ENCODE measurements at regions not wholly inside any gene's neighbourhood (a gene's known extent, or its start where the extent isn't known, plus 50 kb on each side); places are given as distances from the start of the nearest gene placed in this dataset.

DNA sequence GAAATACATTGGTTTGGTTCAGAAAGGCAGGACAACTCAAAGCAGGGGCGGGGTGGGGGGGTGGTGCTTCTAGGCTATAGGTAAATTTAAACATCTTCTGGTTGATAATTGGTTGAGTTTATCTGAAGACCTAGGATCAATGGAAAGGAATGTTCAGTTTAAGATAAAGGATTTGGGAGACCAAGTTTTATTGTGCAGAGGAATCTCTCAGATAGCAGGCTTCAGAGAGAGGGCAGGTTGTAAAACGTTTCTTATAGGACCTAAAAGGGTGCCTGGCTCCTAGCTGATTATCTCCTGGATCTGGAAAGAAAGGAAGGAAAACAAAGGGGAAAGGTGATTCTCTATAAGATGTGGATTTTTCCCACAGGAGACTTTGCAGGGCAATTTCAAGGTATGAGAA, 94.0 kb downstream of the TMEM47 start:
- H3K4me1 ChIP-seq (ENCODE audit: insufficient read depth, low read length, poor library complexity, severe bottlenecking) = no peaks in the 10 kb centered on the region
- no peaks in the 10 kb centered on the region for H3K9me2 ChIP-seq (ENCODE audit: insufficient read depth, low read length)
- intact Hi-C loops (cut with micrococcal nuclease; ENCODE audit: unreplicated experiment) = no loop called here
- ChIA-PET POLR2A (no interaction called here), CTCF (ENCODE audit: unreplicated experiment) (no interaction called here)
- DNase-seq (ENCODE audit: low spot score) = no peak
- no peak for TF ChIP-seq EZH2phosphoT487 (IDR thresholded peaks at IDR 0.05; ENCODE audit: borderline replicate concordance, low read depth, low read length)
- TF ChIP-seq, protein P1, sequence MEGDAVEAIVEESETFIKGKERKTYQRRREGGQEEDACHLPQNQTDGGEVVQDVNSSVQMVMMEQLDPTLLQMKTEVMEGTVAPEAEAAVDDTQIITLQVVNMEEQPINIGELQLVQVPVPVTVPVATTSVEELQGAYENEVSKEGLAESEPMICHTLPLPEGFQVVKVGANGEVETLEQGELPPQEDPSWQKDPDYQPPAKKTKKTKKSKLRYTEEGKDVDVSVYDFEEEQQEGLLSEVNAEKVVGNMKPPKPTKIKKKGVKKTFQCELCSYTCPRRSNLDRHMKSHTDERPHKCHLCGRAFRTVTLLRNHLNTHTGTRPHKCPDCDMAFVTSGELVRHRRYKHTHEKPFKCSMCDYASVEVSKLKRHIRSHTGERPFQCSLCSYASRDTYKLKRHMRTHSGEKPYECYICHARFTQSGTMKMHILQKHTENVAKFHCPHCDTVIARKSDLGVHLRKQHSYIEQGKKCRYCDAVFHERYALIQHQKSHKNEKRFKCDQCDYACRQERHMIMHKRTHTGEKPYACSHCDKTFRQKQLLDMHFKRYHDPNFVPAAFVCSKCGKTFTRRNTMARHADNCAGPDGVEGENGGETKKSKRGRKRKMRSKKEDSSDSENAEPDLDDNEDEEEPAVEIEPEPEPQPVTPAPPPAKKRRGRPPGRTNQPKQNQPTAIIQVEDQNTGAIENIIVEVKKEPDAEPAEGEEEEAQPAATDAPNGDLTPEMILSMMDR (conservative IDR thresholded peaks at IDR 0.05; ENCODE audit: low read length) = no peak
- no peaks in the 10 kb centered on the region for H4K20me1 ChIP-seq (ENCODE audit: insufficient read depth, low read length)
- no peaks in the 10 kb centered on the region for H3K79me2 ChIP-seq (ENCODE audit: insufficient read depth, low read depth, low read length)
- no peak overlapping the region for H2AFZ ChIP-seq (ENCODE audit: low read length)
- no peak overlapping the region for H3K4me2 ChIP-seq (ENCODE audit: low read length)
- no TSS peak for BruUV-seq (replicated peaks)
- no peaks in the 10 kb centered on the region for H3K9me3 ChIP-seq (ENCODE audit: low read length)
- H3K27ac ChIP-seq (ENCODE audit: low read depth, low read length, poor library complexity, severe bottlenecking) = no peak overlapping the region
- no peaks in the 10 kb centered on the region for H3K36me3 ChIP-seq (ENCODE audit: insufficient read depth, low read length)
- no peak overlapping the region for H3K4me3 ChIP-seq (ENCODE audit: low read depth, low read length, poor library complexity, severe bottlenecking)

DNA sequence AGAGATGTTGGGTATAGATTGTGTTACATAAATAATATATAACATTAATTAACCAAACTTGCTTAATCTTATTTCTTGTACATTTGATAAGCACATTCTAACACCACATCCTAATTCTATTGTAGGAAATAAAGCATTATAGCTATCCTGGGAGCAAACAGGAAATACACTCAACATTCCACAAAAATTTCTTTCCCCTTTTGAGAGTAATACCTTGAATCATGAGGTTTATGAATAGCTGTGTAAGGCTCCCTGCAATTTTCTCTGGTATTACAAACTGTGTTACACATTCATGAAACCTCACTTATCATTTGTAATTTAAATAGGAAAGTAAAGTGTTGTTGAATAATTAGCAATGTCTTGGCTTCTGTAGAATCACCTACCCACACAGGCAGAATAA, 95.1 kb downstream of the TMEM47 start:
- H3K9me3 ChIP-seq (ENCODE audit: low read length) = no peaks in the 10 kb centered on the region
- H3K4me1 ChIP-seq (ENCODE audit: insufficient read depth, low read length, poor library complexity, severe bottlenecking) = no peaks in the 10 kb centered on the region
- H3K4me3 ChIP-seq (ENCODE audit: low read depth, low read length, poor library complexity, severe bottlenecking) = no peak overlapping the region
- intact Hi-C loops (cut with micrococcal nuclease; ENCODE audit: unreplicated experiment) = no loop called here
- no peaks in the 10 kb centered on the region for H3K79me2 ChIP-seq (ENCODE audit: insufficient read depth, low read depth, low read length)
- H3K4me2 ChIP-seq (ENCODE audit: low read length) = no peak overlapping the region
- TF ChIP-seq, protein P1 (conservative IDR thresholded peaks at IDR 0.05; ENCODE audit: low read length) = no peak
- no peak for TF ChIP-seq EZH2phosphoT487 (IDR thresholded peaks at IDR 0.05; ENCODE audit: borderline replicate concordance, low read depth, low read length)
- H3K36me3 ChIP-seq (ENCODE audit: insufficient read depth, low read length) = no peaks in the 10 kb centered on the region
- H4K20me1 ChIP-seq (ENCODE audit: insufficient read depth, low read length) = no peaks in the 10 kb centered on the region
- ChIA-PET CTCF (ENCODE audit: unreplicated experiment) (no interaction called here), POLR2A (no interaction called here)
- no peak overlapping the region for H3K27ac ChIP-seq (ENCODE audit: low read depth, low read length, poor library complexity, severe bottlenecking)
- no peaks in the 10 kb centered on the region for H3K9me2 ChIP-seq (ENCODE audit: insufficient read depth, low read length)
- no TSS peak for BruUV-seq (replicated peaks)
- DNase-seq (ENCODE audit: low spot score) = no peak
- H2AFZ ChIP-seq (ENCODE audit: low read length) = no peak overlapping the region

DNA sequence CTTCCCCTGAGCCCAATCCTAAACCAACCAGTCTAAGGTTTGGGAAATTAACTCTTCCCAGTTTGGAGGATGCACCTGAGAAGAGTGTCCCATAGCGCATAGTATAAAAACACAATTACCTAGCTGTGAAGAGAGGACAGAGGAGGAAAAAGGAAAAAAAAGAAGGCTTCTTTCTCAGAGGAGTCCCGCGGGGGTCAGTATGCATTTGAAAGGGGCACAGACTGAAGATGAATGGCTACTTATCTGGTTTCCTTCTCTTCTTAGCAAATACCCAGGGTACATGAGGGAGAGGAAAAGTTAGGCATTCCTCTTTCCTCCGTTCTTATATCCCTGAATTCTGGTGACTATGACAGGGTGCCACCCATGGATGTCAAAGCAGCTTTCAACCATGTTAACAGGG, 96.9 kb downstream of the TMEM47 start:
- Histone ChIP-seq H3K9me3 (ENCODE audit: low read length) (no peaks in the 10 kb centered on the region), H3K4me2 (ENCODE audit: low read length) (no peak overlapping the region), H3K36me3 (ENCODE audit: insufficient read depth, low read length) (no peaks in the 10 kb centered on the region), H3K4me1 (ENCODE audit: insufficient read depth, low read length, poor library complexity, severe bottlenecking) (no peaks in the 10 kb centered on the region), H3K9me2 (ENCODE audit: insufficient read depth, low read length) (no peaks in the 10 kb centered on the region), H3K79me2 (ENCODE audit: insufficient read depth, low read depth, low read length) (no peaks in the 10 kb centered on the region), H4K20me1 (ENCODE audit: insufficient read depth, low read length) (no peaks in the 10 kb centered on the region), H3K4me3 (ENCODE audit: low read depth, low read length, poor library complexity, severe bottlenecking) (no peak overlapping the region), H2AFZ (ENCODE audit: low read length) (no peak overlapping the region), H3K27ac (ENCODE audit: low read depth, low read length, poor library complexity, severe bottlenecking) (no peak overlapping the region)
- TF ChIP-seq, protein P1 (conservative IDR thresholded peaks at IDR 0.05; ENCODE audit: low read length) = no peak
- no peak for TF ChIP-seq EZH2phosphoT487 (IDR thresholded peaks at IDR 0.05; ENCODE audit: borderline replicate concordance, low read depth, low read length)
- intact Hi-C loops (cut with micrococcal nuclease; ENCODE audit: unreplicated experiment) = no loop called here
- BruUV-seq (replicated peaks) = no TSS peak
- CTCF ChIA-PET (ENCODE audit: unreplicated experiment) = no interaction called here
- POLR2A ChIA-PET = no interaction called here
- DNase-seq (ENCODE audit: low spot score) = no peak

Data from OCI-LY7 (cell line).